GM18520 (cell line): ENCODE measurements at regions not wholly inside any gene's neighbourhood (a gene's known extent, or its start where the extent isn't known, plus 50 kb on each side); places are given as distances from the start of the nearest gene placed in this dataset.

ENCODE experiments used
- ATAC-seq: cut with Tn5 transposase; IDR thresholded peaks from one replicate; pipeline ENCODE4 v1.9.1; 2021; ENCODE audit not compliant: unreplicated experiment

GRCh38 chr5:163619951-163620350 lies 114.5 kb downstream of the MAT2B start:
- ATAC-seq: no peak

- no peak for ATAC-seq
These were observed 117.4 kb downstream of the MAT2B start for GRCh38 chr5:163622799-163623198.

DNA sequence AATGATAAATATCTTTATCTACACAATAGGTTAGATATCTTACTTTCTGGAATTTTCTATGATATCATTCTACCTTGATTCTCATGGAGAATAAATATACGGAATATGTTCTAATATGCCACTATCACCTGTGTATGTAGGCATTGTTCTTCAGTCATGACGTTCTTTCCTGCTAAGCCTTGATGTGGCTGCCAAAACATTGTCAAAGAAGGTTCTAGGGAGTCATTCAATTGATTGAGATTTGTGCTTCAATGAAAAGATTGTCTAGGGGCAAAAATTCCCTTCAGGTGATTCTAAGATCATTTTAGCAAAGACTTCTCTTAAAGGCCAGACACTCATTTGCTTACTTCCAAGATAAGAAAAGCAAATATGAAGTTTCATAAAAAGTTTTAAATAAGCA lies 118.1 kb downstream of the MAT2B start:
- no peak for ATAC-seq

DNA sequence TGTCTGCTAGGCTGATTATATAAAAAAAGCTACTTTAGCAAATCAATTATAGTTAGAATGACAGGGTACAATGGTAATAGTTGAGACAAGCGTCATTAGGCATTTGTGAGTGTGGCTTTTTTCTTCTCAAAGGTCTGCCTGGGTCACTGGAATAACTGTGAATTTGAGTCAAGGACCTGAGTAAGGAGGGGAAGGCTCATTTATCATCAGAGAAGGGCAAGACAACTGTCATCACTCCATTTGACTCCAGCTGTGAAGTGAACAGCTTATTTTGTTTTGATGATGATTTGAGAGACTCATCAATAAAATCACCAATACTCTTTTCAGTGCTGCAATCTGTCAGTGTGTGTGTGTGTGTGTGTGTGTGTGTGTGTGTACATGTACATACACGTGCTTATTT lies 118.6 kb downstream of the MAT2B start:
- ATAC-seq: no peak

- no peak for ATAC-seq
These were observed 119.0 kb downstream of the MAT2B start for GRCh38 chr5:163624431-163624830.

GRCh38 chr5:163626904-163627434 lies 121.5 kb downstream of the MAT2B start:
- no peak for ATAC-seq

GRCh38 chr5:163631856-163632255 lies 126.4 kb downstream of the MAT2B start:
- ATAC-seq: no peak

DNA sequence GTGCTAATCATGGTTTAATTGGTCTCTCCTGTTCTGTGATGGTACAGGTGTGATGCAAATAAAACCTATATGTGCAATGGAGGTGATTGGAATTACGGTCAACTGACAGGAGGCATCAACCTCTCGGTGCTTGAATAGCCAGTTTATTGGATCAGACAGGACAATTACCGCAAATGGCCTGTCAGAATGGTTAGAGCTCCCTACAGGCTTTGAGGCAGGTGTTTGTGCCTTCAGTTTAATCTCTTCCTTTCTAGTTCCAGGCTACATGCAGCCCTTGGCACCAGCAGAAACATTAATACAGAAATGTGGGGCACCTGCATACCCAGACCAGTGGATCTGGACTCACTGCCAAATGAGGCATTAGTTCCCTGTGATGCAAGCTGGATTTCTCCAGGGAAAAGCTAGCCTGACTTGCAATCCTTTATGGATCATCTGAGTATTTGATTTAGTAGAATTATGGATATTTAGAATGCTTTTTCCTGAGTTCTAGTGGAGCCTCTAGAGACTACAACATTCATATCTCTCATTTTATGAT lies 128.6 kb downstream of the MAT2B start:
- ATAC-seq: no peak

- ATAC-seq: no peak
These were observed 130.2 kb downstream of the MAT2B start for GRCh38 chr5:163635631-163636030.

DNA sequence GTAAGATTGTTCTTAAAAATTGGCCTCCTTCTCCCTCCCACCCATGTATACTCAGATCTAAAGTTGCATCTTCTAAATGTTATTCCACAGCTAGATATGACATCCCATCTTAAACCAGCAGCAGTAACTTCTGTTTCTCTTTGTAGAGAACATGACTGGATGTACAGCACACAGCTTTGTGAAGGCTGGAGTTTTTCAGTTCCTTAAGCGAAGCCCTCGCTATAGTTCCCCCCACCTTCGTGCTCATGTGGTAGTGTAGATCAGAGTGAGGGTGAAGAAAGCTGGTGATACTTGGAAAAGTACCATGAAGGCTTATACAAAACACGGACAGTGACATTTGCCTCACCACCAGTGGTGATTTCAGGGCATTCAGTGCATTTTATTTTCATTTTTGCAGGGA lies 137.5 kb downstream of the MAT2B start:
- ATAC-seq: no peak

DNA sequence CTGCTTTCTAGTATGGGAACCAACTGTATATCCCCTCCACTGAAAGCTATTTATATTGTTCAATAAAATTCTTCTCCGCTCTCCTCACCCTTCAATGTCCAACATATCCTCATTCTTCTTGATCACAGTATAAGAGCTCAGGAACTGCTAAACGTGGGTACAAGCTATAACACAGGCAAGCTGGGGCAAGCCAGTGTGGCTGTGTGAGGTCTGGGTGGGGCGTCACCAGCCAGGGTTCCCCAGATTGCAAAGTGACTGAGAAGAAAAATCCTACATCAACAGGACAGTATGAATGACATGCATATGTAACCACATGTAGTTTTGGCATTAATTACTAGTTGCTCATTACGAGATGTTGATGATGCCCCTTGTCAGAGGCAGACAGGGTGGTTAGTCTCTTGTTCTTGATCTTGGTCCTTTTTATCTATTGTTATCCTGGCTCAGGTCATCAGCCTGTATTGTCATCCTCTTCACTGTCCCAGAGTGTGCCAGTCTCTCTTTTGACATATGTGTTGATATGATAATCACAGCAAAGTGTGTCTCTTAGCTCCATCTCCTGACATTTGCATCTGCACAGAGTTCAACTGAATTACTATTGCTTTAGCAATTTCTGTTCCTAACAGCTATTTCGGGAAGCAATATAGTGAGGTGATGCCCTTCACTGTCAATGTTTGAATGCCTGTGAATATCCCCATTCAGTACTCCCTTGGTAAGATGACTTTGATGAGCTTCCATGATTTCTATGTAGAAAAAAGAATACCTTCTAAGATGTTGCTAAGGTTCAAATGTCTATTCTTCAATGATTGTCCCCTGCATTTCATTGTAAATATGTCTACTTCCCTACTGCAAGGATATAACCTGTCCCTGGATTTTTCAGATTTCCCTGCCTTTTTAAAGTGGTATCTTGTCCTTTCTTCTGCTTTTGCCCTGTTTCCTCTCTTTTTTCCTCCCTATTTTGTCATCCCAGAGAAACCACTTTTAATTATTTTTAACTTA lies 140.3 kb downstream of the MAT2B start:
- ATAC-seq: no peak

DNA sequence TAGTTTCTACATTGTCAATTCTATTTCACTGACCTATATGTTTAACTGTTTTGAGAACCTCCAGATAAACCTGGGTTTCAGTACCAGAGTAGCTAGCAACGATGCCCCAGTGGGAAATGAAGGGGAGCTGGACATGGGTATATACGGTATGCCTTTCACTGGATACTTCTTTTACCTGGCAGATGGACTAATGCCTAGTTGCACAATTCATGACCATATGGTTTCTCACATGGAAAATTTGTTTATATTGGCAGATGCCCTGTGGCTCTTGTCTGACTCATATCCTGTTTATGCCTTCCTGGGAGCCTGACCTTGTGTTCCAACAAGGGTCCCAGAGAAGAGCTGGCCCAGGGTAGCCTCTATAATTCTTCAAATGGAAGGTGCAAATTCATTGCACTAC lies 144.1 kb downstream of the MAT2B start:
- no peak for ATAC-seq

DNA sequence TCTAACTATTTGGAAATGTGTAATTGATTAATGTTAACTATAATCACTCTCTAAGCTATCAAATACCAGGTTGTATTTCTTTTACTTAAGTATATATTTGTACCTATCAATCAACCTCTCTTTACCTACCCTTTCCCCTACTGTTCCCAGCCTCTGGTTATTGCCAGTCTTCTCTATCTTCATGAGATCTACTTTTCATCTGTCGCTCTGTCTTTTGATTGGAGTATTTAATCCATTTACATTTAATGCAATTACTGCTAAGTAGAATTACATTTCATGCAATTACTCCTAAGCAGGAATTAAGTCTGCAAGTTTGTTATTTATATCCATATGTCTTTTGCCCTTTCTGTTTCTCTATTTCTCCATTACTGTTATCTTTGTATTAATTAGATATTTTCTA lies 148.1 kb downstream of the MAT2B start:
- ATAC-seq: no peak

DNA sequence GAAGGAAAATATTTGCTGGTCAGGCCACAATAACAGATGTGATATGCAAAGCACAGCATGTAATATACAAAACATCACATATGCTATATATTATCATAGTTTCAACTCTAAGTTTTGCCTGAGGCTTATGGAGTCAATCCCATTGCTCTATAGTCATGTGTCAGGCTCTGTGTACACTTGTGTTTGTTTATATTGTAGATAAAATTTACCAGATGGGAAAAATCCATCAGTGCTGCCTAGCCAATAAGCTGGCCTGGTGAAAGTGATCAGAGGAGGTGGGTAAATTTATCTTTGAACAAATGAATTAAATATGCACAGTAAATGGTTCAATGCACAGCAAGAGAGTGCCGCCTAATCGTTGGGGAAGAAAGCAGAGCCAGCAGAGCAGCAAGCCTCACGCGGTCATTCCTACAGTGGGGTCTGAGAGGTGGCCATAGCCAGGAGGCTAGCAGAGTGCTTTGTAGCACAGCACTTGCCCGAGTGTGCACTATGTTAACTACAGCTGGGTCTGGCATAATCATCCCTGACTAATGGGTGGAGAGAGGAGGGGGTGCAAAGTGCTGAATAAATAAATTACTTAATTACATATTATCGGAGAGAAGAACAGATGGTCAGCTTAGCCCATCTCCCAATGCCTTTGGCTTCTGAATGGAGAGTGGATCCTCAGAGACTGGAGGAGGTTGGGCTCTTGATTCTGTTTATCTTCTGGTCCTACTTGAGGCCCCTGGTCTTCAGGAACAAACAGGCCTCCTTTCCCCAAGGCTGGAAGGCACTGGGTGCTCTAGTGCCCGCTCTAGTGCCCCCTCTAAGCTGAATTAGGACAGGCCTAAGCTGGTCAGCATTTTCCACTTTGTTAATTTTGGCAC lies 153.5 kb downstream of the MAT2B start:
- no peak for ATAC-seq

GRCh38 chr5:163659568-163659902 lies 154.1 kb downstream of the MAT2B start:
- no peak for ATAC-seq

GRCh38 chr5:163660486-163660885 lies 155.1 kb downstream of the MAT2B start:
- no peak for ATAC-seq

- ATAC-seq: no peak
These were observed 155.9 kb downstream of the MAT2B start for GRCh38 chr5:163661360-163661759.

DNA sequence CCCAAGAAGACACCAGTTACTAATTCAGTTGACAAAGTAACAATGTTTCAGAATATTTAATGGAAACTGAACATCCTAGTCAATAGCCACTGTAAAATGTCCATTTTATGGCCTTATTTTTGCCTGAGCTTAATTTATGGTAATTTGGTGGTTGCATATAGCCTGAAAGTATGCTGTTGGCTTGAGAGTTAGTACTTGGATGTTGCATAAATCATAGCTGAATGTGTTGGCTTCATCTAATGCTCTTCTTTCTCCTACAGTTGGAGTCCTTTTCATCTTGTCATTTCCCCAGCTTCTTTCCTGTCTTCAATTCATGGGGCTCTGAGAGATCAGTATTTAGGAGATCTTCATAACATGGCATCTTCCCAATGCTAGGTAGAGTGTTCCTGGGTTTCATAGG lies 164.6 kb downstream of the MAT2B start:
- ATAC-seq: no peak

- ATAC-seq: no peak
These were observed 171.7 kb downstream of the MAT2B start for GRCh38 chr5:163677092-163677491.

- ATAC-seq: no peak
These were observed 176.8 kb downstream of the MAT2B start for GRCh38 chr5:163682234-163682633.

DNA sequence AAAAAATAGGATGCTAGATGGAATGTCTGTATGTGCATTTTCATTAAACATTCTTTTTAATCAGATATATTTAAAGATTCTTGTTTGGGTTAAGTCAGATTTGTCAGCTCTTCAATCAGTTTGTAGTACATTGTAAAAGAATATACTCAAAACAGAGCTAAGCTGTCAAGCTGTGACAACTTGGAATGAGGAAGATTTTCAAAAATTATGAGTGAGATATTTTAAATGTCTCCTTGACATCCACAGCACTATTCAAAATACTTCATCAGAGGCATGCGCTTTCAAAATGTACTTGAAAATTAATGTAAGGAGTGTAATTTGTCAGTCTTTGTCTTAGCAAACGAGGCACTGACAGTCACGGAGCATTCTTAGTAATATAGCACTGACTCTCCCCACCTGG lies 182.0 kb downstream of the MAT2B start:
- no peak for ATAC-seq
